B cell (primary cell): ENCODE measurements at regions not wholly inside any gene's neighbourhood (a gene's known extent, or its start where the extent isn't known, plus 50 kb on each side); places are given as distances from the start of the nearest gene placed in this dataset.

Experiments used
- CTCF ChIP-seq: fragments of 200-600 bp; IDR thresholded peaks from one replicate; pipeline ENCODE4 v1.8.0; 2022; ENCODE audit warnings: antibody characterized with exemption, mild to moderate bottlenecking
- EZH2 ChIP-seq: IDR thresholded peaks from 2 replicates; pipeline ENCODE4 v1.6.1; 2012; ENCODE audit warnings: borderline replicate concordance, low read depth, mild to moderate bottlenecking, moderate library complexity, low read length; ENCODE audit not compliant: insufficient read depth, poor library complexity, severe bottlenecking

DNA sequence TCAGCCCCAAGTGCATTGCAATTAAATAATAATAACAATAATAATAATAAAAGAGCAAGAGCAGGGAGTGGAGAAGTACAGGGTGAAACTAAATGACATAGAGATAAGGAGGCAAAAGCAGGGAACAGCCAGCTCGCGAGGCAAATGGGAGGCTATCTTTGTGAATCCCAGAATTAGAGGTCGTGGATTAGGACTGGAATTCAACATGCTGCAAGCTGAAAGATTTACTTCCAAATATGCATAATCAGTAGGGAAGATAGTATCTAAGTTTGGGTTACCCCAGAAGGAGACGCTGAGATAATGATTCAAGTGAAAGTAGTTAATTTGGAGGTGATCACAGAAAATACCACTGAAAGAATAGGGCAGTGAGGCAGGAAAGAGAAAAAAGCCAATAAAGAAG, 119.4 kb upstream of the UBE2E2 start:
- no peak for TF ChIP-seq CTCF
- no peak for TF ChIP-seq EZH2
